Natural killer cell (primary cell): ENCODE measurements at regions not wholly inside any gene's neighbourhood (a gene's known extent, or its start where the extent isn't known, plus 50 kb on each side); places are given as distances from the start of the nearest gene placed in this dataset.
A peak's percentile ranks its signal among the peaks of the same experiment; 100 is the strongest.

Experiments used
- ATAC-seq, 3 donors: fragments of 150-1000 bp in 2 of 3; fragments of 200-7000 bp in 1 of 3; cut with Tn5 transposase; 1 replicate in 1 of 3; 2 replicates in 2 of 3; pipeline ENCODE4 v1.10.0; 2021; ENCODE audit warnings: mild to moderate bottlenecking in 2 of 3, moderate library complexity in 2 of 3
- DNase-seq, 2 donors: peaks; one replicate each; pipeline versions ENCODE4 v3.0.0 to v3.0.0-alpha.2; 2013 to 2021; ENCODE audit warnings: mixed read lengths in 1 of 2
- H3K27ac ChIP-seq: one replicate; pipeline ENCODE4 v1.5.1; 2013; ENCODE audit warnings: mild to moderate bottlenecking, low read length
- H3K27me3 ChIP-seq: one replicate; pipeline ENCODE4 v1.6.1; 2013; ENCODE audit warnings: low read length; ENCODE audit not compliant: control insufficient read depth, insufficient read depth
- H3K36me3 ChIP-seq: one replicate; pipeline ENCODE4 v1.6.1; 2013; ENCODE audit warnings: low read length; ENCODE audit not compliant: control insufficient read depth, insufficient read depth
- H3K4me1 ChIP-seq: one replicate; pipeline ENCODE4 v1.6.1; 2013; ENCODE audit warnings: low read length; ENCODE audit not compliant: control insufficient read depth, insufficient read depth
- H3K4me3 ChIP-seq: one replicate; pipeline ENCODE4 v1.5.1; 2013; ENCODE audit warnings: low read length
- H3K9me3 ChIP-seq: one replicate; pipeline ENCODE4 v1.6.1; 2013; ENCODE audit warnings: low read length; ENCODE audit not compliant: control insufficient read depth, insufficient read depth
- H3K27ac Mint-ChIP-seq, 2 donors: one replicate each; pipeline ENCODE4 v1.8.0; 2022; ENCODE audit warnings: mild to moderate bottlenecking in 2 of 2, mixed read lengths in 2 of 2, moderate library complexity in 1 of 2
- H3K27me3 Mint-ChIP-seq, 2 donors: one replicate each; pipeline ENCODE4 v1.8.0; 2022; ENCODE audit warnings: low read depth in 2 of 2, mixed read lengths in 2 of 2
- H3K36me3 Mint-ChIP-seq: one replicate; pipeline ENCODE4 v1.8.0; 2022; ENCODE audit warnings: mixed read lengths
- H3K4me1 Mint-ChIP-seq, 2 donors: one replicate each; pipeline ENCODE4 v1.8.0; 2022; ENCODE audit warnings: mixed read lengths in 2 of 2
- H3K4me3 Mint-ChIP-seq: one replicate; pipeline ENCODE4 v1.8.0; 2022; ENCODE audit warnings: mild to moderate bottlenecking, moderate library complexity, mixed read lengths
- H3K9me3 Mint-ChIP-seq, 2 donors: one replicate each; pipeline ENCODE4 v1.8.0; 2022; ENCODE audit warnings: mixed read lengths in 2 of 2
- WGBS: methylation state at CpG from one replicate; pipeline ENCODE4 v1.1.7; 2013; ENCODE audit warnings: missing lambda C conversion rate; ENCODE audit not compliant: insufficient coverage; 5-methylcytosine and 5-hydroxymethylcytosine counted together
- intact Hi-C: fragments of 100-400 bp; cut with micrococcal nuclease; formaldehyde crosslinking; loops from one replicate; pipeline ENCODE4 v1.14.2; 2022
- TF ChIP-seq, protein P1 (sequence below): fragments of 200-600 bp; IDR thresholded peaks from one replicate; pipeline ENCODE4 v1.8.0; 2022; ENCODE audit warnings: antibody characterized with exemption

DNA sequence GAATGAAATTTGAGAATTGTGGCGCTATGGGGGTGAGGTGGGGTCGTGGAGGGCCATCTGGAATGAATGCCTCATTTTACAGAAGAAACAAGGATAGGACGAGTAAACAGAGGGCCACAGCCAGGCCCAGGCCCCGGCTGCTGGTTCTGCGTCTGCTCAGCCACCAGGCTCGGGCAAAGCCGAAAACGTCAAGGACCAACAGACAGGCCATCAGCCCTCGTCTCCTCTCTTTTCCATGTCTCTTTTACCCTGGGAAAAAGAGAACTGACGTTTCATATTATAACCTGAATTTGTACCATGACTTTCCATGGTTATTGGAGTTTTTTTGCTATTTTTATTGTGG is 212.4 kb upstream of the ARID1B start:
- no peaks in the 10 kb centered on the region for H3K36me3 Mint-ChIP-seq
- H3K27me3 ChIP-seq: peaks cover 4% of the 10 kb centered on the region
- no peaks in the 10 kb centered on the region for H3K9me3 Mint-ChIP-seq
- H3K27ac ChIP-seq: no peak overlapping the region
- DNase-seq (no peak), ATAC-seq (no peak)
- TF ChIP-seq, protein P1, sequence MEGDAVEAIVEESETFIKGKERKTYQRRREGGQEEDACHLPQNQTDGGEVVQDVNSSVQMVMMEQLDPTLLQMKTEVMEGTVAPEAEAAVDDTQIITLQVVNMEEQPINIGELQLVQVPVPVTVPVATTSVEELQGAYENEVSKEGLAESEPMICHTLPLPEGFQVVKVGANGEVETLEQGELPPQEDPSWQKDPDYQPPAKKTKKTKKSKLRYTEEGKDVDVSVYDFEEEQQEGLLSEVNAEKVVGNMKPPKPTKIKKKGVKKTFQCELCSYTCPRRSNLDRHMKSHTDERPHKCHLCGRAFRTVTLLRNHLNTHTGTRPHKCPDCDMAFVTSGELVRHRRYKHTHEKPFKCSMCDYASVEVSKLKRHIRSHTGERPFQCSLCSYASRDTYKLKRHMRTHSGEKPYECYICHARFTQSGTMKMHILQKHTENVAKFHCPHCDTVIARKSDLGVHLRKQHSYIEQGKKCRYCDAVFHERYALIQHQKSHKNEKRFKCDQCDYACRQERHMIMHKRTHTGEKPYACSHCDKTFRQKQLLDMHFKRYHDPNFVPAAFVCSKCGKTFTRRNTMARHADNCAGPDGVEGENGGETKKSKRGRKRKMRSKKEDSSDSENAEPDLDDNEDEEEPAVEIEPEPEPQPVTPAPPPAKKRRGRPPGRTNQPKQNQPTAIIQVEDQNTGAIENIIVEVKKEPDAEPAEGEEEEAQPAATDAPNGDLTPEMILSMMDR: no peak
- peaks cover 4% of the 10 kb centered on the region for H3K4me1 ChIP-seq
- H3K9me3 ChIP-seq: peaks cover 3% of the 10 kb centered on the region
- H3K4me1 Mint-ChIP-seq: peaks cover 0 to 5% of the 10 kb centered on the region in 2 donors
- H3K27ac Mint-ChIP-seq: no peak overlapping the region
- no peak overlapping the region for H3K4me3 Mint-ChIP-seq
- no peak overlapping the region for H3K4me3 ChIP-seq
- 87% methylated on average over 9 of the region's 10 CpGs for WGBS
- no peaks in the 10 kb centered on the region for H3K36me3 ChIP-seq
- intact Hi-C loops: loop anchor here (1.0 to 10.0 kb wide), 4 partner anchors 450 to 1237 kb away; no protein-coding TSS in a partner anchor
- peaks cover 39 to 51% of the 10 kb centered on the region in 2 donors for H3K27me3 Mint-ChIP-seq

- Histone ChIP-seq H3K27ac (no peak overlapping the region), H3K4me1 (peaks cover 4% of the 10 kb centered on the region), H3K9me3 (peaks cover 3% of the 10 kb centered on the region), H3K27me3 (peaks cover 4% of the 10 kb centered on the region), H3K36me3 (no peaks in the 10 kb centered on the region), H3K4me3 (no peak overlapping the region)
- peaks cover 41 to 46% of the 10 kb centered on the region in 2 donors for H3K27me3 Mint-ChIP-seq
- WGBS: 14% methylated on average over 12 of the region's 14 CpGs
- no peaks in the 10 kb centered on the region for H3K36me3 Mint-ChIP-seq
- TF ChIP-seq, protein P1: peak; percentile 92
- peak; percentile 71 to 86 for DNase-seq
- intact Hi-C loops: loop anchor here (1.0 to 10.0 kb wide), 4 partner anchors 451 to 1237 kb away; no protein-coding TSS in a partner anchor
- H3K27ac Mint-ChIP-seq: no peak overlapping the region
- H3K4me1 Mint-ChIP-seq: peaks cover 0 to 5% of the 10 kb centered on the region in 2 donors
- peak; percentile 88 to 99 (median 99) for ATAC-seq
- no peaks in the 10 kb centered on the region for H3K9me3 Mint-ChIP-seq
- no peak overlapping the region for H3K4me3 Mint-ChIP-seq
Measured at GRCh38 chr6:156564127-156564806, 212.9 kb upstream of the ARID1B start.

DNA sequence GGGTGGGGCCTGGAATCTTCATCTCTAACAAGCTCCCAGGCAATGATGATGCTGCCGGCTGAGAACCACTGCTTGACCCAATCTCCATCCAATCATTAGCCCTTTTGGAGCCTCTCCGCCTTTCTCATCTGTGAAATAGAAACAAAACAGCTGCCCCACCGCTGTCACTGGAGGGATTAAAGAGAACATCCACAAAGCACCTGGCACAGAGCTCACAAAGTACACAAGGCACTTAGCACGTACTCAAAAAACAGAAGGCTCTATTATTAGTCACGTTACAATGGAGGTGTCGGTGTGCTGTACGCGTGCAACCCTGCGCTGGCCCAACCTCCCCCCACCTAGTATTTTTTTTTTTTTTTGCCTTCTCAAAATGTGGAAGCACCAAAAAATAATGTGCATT is 213.5 kb upstream of the ARID1B start:
- 83% methylated on average over 9 of the region's 9 CpGs for WGBS
- TF ChIP-seq, protein P1: no peak
- ATAC-seq (no peak), DNase-seq (no peak)
- H3K27ac Mint-ChIP-seq: no peak overlapping the region
- no peaks in the 10 kb centered on the region for H3K9me3 Mint-ChIP-seq
- H3K36me3 Mint-ChIP-seq: no peaks in the 10 kb centered on the region
- intact Hi-C loops: loop anchor here (1.0 to 10.0 kb wide), 4 partner anchors 451 to 1236 kb away; no protein-coding TSS in a partner anchor
- H3K9me3 ChIP-seq: peaks cover 3% of the 10 kb centered on the region
- H3K4me3 Mint-ChIP-seq: no peak overlapping the region
- peaks cover 4% of the 10 kb centered on the region for H3K27me3 ChIP-seq
- no peak overlapping the region for H3K4me3 ChIP-seq
- H3K27ac ChIP-seq: no peak overlapping the region
- no peaks in the 10 kb centered on the region for H3K36me3 ChIP-seq
- H3K4me1 ChIP-seq: peaks cover 4% of the 10 kb centered on the region
- peaks cover 38 to 40% of the 10 kb centered on the region in 2 donors for H3K27me3 Mint-ChIP-seq
- peaks cover 0 to 5% of the 10 kb centered on the region in 2 donors for H3K4me1 Mint-ChIP-seq
